ENCODE measurements at regions not wholly inside any gene's neighbourhood (a gene's known extent, or its start where the extent isn't known, plus 50 kb on each side); places are given as distances from the start of the nearest gene placed in this dataset.

DNA sequence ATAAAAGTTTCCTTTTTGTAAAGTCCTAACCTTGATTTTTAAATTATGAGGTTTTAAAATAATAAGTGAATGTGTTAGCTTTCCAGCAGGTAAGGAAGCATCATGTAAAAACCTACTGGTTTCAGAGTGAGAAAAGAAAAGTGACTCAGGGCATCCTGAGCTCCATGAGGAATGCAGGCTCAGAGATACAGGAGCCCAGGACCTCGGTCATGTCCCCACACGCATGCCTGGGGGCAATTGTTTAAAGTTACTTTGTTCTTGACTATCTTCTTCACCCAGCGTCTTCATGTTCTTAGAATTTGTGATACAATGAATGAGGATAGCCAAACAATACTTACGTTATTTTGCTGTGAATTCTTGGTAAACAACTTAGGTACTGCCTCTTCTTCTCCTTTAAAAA lies 117.4 kb upstream of the PLPPR5 start:
- TF ChIP-seq EZH2 (IDR thresholded peaks at IDR 0.05; ENCODE audit: low read length, missing control alignments) (no peak), CTCF (conservative IDR thresholded peaks at IDR 0.05 in 1 of 2, IDR thresholded peaks at IDR 0.05 in 1 of 2; ENCODE audit: low read depth in 1 of 2, low read length in 2 of 2) (no peak)
